ENCODE measurements at regions not wholly inside any gene's neighbourhood (a gene's known extent, or its start where the extent isn't known, plus 50 kb on each side); places are given as distances from the start of the nearest gene placed in this dataset.

GRCh38 chr1:204752688-204753040 lies 67.1 kb upstream of the LRRN2 start:
- TF ChIP-seq CTCF (IDR thresholded peaks at IDR 0.05): no peak
- TF ChIP-seq POLR2A (IDR thresholded peaks at IDR 0.05): no peak
